GM21515 (cell line): ENCODE measurements at regions not wholly inside any gene's neighbourhood (a gene's known extent, or its start where the extent isn't known, plus 50 kb on each side); places are given as distances from the start of the nearest gene placed in this dataset.

ENCODE experiments used
- ATAC-seq: cut with Tn5 transposase; IDR thresholded peaks from one replicate; pipeline ENCODE4 v1.9.1; 2021; ENCODE audit not compliant: unreplicated experiment

DNA sequence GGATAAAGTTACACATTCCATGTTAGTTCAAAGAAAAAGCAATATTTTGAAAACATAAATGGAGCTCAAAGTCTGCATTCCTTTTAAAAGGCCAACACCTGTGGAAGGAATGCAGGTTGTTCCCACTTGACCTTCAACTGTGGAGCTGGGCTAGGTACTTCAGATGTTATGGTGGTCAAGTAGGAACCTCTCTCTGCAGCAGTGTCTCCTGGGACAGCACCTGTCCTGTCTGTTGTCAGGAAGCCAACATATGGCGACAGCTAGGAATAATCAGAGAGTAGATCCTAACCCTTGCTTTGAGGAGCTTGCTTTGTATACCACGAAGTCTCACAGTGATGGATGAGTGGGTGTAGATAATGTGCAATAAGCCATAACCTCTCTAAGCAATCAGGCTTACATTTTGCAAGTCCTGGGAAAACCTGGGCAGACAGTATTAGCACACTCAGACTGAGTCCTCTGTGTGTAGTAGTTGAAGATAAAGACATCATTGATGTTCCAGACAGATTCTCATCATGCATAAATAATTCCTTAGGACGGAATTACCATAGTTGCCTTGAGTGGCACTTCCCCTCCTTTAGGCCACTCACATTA lies 347.5 kb downstream of the PRL start:
- no peak for ATAC-seq

DNA sequence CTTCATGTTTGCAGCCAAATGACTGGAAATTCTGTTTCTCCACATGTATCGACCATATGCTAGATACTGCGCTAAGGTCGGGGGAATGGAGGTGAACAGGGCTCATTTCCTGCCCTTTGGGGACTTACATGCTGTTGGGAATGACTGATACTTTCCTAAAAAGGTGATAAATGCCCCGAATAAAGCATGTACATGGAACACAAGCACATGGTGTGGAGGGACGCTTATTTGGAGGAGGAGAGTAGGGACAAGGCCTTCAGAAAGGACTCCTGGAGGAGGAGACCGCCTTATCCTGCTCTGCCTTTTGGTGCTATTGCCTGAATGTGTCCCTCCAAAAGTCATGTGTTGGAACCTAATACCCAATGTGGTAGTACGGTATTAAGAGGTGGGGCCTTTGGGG lies 344.5 kb downstream of the PRL start:
- no peak for ATAC-seq

DNA sequence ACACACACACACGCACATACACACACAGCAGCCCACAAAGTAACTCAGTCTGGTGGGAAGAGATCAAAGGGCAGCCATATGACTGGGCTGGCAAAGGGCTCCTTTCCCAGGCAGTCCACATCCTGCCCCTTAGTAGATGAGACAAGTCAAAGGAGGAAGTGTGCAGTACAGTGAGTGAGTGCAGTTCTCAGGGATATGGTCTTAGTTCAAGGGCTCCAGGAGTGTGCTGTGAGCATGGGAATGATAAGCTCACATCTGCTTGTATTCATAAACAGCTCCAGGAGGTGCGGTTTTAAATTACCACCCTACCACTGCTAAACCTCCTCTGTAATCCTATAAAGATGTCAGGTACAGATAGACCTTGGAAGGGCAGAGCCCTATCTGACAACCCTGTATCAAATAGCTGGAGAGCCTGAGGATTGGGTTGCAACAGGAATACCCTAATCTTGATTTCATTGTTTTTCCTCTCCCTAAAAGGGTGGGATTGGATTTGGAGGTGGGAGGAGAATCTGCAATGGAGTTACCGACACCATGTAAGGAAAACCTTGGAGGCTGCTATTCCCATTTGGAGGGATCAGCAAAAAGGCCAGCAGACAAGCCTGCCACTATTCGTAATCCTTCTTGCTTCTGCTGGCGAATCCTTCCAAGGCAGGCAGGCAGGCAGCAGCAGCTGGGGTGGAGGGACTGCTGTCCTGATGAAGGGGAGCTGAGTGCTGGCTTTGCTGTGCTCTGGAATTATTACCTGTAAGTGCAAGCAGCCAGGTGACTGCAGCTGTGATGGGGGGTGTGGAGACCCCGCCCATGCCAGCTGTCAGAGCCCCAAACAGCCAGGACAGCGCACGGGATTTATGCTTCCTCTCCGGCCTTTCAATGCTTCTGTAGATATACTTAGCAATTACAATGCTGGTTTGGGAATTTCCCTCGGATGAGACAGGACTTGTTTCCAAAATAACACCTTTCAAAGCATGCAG lies 342.7 kb downstream of the PRL start:
- no peak for ATAC-seq

DNA sequence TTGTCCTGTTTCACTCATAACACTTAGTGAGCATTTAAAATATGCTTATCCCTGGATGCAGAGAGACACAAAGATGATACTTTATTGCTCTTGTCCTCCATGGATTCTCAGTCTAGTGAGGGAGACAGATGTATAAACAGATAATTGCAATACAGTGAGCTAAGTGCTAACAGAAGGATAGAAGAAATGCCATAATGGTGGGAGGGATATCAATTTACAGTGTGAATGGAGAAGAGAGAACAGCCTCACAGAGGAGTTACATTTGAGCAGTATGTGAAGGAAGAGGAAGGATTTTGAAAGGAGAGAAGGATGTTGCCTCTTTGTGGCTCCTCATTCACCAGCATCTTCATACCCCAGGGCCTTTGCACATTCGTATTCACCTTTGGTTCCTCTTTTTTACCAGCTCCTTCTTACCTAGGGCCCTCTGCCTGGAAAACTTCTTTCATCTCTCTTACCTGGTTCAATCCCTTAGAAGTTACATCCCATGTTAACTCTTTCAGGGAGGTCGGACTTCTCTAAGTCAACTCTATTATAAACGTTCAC lies 341.7 kb downstream of the PRL start:
- ATAC-seq: no peak

DNA sequence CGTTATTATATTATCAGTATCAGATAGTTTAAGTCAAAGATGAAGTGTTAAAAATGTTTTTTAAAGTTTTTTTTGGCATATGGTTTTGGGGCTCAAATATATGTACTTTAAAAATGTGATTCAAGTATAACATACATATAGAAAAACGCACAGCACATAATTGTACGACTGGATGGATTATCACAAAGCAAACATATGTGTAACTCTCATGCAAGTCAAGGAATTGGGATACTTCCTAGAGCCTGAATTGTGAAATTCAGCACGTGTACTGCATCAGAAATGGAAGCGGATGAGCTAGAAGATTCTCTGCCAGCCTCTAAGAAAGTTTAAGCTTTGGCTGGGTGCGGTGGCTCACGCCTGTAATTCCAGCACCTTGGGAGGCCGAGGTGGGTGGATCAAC lies 340.9 kb downstream of the PRL start:
- no peak for ATAC-seq

DNA sequence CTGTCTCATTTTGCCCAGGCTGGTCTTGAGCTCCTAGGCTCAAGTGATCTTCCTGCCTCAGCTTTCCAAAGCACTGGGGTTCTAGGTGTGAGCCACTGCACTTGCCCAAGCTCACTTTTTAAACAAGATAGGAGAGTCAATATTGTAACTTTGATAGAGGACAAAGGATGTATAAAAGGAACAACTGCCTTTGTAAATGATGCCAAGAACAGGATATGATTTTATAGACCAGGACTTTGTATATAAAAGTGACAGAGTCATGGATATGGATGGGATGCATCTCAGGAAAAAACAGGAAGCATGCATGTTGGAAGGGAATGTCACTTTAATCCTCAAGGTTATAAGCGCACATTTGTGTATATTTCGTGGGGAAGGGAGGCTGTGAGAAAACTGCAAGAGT lies 338.4 kb downstream of the PRL start:
- no peak for ATAC-seq

DNA sequence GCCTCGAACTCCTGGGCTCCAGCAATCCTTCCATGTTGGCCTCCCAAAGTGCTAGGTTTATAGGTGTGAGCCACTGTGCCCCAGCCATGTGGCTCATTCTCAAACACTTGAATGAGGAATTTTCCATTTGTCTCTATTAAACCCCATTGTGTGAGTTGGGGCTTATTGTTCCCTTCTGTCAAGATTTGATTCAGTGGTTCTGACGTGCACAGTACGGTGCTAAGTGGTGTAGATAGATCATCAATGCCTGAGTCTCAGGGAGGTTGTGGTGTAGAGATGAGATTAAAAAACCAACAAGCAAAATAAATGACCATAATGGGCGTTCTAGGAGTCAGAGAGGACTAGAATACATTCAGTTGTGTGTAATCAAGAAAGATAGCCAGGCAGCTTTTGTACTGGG lies 335.6 kb downstream of the PRL start:
- no peak for ATAC-seq

DNA sequence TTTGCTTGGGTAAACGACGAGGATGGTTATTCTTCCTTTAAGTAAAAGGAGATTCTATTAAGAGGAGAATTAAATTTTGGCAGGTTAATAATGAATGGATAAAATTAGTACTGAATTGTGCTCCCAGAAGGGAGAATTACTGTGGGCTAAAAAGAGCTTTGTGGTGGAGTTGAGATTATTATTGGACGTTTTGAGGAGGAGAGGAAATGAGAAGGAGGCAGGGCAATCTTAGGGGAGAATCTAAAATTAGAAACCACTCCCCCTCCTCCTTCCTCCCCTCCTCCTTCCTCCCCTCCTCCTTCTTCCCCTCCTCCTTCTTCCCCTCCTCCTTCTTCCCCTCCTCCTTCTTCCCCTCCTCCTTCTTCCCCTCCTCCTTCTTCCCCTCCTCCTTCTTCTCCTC lies 331.8 kb downstream of the PRL start:
- no peak for ATAC-seq

DNA sequence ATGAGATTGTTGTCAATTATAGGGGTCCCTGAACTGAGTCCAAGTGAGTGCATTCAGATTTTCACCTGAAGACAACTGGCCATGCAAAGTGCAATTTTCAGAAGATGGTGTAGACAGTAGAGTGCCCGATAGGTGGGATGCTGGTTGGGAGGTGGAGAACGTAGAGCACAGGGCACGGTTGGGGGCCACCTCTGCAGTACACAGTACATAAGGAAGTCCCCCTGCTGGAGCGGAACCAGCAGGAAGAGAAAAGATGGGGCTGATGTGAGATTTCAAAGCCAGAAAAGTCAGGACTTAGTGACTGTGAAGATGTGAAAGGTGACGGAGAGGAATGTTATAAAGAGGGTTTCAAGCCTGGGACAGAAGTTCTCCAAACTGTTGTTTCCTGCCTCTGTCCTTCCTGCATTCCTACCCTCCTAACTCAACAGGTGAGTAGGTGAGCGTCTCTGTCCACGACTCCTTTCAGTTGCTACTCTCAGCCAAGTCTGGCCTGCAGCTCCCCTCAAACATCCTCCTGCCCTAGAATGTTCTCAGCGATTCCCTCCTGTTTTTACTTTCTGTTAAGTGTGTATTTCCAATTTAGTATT lies 330.8 kb downstream of the PRL start:
- no peak for ATAC-seq

DNA sequence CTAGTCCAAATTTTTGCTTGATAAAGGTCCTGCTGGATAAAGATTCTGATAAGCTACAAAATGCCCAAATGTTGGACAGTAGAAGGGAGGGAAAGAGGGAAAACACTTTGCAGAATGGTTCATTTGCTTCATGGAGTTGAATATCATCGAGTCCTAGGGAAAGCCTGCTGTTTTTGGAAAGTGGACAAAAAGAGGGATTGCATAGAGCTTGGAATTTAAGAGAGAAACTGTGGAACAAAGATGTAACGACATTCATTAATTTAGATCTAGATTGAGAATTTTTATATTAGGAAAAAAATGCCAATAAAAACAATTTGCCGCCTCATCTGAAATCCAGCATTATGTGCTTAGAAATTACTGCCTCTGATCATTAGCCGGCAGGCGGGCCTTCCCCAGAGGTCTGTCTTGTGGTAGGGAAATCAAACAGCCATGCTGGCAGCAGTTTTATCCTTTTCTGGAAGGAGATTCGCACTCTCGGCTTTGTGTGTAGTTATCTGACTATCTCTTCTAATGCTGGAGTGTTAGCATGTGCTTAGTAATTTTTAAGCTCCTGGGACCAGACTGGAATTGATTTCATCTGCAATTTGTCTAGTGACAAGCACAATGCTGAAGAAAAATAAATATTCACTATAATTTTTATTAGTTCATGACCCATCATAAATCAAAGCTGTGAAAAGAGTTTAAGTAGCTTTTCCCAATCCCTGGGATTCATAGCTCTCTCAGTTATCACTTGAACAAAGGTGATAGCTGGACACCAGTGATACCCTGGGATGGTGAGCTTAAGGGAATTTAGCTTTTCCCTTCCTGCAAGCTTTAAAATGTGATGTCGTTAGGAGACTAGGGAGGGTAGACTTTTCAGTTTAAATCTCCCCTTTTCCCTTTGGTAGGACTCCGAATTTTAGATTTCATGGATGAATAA lies 329.5 kb downstream of the PRL start:
- ATAC-seq: no peak

DNA sequence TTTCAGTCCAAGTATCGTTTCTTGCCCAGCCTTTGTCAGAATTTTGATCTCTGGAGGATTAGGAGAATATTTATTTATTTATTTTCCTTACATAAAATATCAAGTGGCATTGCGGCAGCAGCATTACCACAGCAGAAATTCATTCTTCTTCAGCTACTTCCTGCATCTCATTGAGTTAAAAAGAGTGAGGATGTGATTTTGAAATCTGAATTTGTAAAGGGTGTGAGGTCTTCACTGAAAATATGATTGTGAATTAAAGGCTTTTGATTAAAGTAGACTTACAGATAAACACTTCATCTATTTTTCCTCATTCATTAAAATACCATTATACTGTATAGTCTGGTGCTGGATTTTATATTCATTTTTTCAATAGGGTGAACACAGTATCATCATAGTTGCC lies 328.4 kb downstream of the PRL start:
- no peak for ATAC-seq

DNA sequence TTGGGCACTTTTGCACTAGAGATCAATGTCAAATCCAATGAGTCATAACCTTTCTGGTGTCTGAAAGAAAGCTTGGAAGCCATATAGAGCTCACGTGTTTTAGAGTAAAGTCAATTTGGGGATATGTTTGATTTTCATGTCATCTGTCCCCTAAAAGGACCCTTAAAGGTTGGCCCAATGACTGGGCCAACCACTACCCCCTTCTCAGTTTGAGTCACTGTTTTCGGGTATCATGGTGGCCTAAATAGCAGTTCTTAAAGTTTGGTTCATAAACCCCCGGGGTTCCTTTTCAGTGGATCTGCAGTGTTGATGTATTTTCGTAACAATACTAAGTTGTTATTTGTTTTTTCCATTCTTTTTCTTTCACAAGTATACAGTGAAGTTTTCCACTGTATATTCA lies 327.6 kb downstream of the PRL start:
- ATAC-seq: no peak

DNA sequence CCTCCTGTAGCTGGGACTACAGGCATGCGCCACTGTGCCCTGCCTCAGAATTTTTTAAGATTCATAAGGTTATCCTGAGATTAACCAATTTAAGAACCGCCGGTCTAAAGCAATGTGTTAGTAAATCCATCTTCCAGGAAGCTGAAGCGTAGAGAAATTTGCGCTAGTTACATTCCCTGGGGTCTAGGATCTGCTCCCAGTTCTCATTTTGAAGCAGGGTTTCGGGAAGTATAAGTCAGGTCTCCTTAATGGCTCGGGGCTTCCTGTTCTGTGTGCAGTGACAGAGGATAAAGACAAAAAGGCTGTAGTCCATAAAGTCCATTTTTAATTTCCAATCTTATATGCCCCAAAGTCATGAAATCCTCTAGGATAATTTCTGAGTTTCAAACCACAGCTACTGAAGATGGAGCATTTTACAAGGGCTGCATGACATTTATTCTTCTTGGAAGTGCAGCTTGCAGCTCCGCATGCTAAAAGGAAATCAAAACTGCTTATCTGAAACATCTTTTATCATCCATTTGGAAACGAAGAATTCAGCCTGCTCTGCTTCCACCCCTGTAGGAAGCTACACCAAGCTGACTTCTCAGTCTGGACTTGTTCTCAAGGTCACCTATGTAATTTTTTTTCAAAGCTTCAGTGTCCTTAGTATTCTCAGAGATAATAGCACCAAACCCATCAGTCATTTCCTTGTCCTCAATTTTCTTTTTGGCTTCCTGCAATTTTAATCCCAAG lies 326.1 kb downstream of the PRL start:
- no peak for ATAC-seq

DNA sequence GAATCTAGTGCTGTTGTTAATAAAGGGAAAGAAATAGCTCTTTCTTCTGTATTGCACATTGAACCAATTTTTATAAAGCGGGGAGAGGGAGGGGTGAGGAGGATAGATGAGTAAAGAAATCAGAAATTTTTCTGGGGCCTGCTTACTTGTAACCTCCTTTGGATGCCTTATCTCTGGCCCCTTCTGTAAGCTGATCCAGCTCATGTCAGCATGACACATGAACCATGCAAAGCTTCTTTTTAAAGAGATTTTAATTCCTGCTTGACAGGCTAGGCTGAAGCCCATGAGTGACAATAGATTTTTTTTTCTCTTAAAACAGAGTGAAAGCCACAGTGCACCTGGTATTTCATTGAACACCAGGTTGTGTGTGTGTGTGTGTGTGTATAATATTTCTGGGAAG lies 325.3 kb downstream of the PRL start:
- no peak for ATAC-seq

DNA sequence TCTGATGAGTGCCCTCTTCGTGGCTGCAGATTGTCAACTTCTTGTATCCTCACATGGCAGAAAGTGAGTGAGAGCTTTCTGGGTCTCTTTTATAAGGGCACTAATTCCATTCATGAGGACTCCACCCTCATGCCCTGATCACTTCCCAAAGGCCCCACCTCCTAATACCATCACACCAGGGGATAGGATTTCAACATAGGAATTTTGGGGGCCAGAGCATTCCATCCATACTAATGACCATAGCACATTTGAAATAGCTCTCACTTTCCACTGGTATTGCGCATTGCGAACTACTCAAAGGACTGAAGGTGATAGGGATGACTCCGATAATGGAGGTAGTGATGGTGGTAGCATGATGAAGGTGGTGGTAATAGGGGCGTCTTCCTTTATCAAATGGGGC lies 324.3 kb downstream of the PRL start:
- ATAC-seq: no peak

DNA sequence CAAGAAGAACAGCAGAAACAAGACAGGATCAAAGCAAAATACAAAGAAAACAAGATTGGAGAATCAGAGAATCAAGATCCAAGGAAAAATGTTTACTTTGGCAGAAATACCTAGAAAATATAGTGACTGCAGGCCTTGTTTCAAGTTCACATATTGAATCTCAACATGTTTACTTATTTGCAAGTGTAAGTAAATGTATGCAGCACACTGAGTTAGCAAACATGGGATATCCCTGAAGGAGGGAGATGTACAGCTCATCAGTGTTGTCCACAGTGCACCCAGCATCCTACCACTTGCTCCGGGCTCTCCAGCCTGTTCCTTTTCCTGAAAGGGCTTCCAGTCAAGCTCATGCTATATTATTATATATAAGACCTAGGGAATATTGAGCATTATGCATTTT lies 319.5 kb downstream of the PRL start:
- ATAC-seq: no peak

DNA sequence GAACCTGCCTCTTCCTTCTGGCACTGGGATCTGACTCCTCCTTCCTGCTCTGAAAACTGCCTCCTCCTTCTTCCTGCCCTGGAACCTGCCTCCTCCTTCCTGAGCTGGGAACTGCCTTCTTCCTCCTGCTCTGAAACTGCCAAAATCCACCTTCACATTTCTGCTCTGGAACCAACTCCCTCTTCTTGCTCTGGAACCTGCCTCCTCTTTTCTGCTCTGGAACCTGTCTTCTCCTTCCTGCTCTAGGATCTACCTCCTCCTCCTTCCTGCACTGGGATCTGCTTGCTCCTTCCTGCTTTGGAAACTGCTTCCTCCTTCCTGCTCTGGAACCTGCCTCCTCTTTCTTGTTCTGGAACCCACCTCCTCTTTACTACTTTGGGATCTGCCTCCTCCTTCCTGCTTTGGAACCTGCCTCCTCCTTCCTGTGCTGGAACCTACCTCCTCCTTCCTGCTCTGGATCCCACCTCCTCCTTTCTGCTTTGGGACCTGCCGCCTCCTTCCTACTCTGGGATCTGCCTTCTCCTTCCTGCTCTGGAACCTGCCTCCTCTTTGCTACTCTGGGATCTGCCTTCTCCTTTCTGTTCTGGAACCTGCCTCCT lies 315.5 kb downstream of the PRL start:
- ATAC-seq: no peak

DNA sequence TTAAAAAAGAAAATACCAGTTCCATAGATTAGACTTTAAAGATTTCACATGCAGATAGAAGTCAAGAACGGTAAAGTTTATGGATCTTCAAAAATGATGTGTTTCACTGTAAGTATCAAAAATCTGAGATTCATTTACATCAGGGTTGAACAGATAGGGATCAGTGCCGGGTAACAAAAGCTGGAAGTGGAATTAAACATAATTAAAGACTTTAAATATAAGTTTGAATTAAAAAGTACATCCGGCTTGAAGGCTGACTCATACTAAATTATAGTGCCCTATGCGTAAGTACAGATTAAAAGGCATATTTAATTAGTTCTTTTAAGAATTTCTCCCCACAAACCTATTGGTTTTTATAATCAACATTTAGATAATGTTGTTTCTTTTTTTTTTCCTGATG lies 312.7 kb downstream of the PRL start:
- no peak for ATAC-seq

DNA sequence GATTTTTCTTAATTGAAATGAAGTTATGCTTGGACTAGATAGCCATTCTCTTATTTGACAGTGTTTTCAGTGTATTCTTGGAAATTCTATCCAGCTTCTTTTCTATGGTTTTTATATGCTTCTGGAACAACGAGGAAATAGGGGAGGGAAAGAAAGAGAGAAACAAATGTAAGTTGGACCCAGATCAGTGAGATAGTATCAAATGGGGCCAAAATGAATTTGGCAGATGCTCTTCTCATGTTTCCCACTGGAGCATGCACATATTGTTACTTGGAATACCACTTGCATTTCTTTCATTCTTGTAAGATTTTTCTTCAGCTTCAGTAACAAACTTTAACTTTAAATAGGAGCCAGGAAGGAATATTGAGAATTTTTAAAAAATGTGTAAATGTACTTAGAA lies 312.3 kb downstream of the PRL start:
- ATAC-seq: no peak

DNA sequence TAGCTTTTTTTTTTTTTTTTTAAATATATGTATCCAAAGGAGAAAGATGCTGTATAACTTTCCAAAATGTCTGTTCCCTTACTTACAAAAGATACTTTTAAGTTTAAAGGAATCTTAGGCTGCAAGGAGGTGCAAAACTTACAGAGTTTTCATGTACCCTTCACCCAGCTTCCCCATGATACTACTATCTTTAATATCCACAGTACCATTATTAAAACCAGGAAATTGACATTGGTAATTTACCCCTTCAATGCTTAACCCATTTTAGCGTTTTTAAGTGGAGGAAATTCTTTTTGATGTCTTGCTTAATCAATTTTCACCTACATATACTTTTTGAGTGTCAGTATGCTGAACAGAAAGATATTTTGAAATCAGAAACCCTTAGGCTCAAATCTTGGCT lies 310.9 kb downstream of the PRL start:
- ATAC-seq: no peak
